ENCODE measurements at regions not wholly inside any gene's neighbourhood (a gene's known extent, or its start where the extent isn't known, plus 50 kb on each side); places are given as distances from the start of the nearest gene placed in this dataset.

DNA sequence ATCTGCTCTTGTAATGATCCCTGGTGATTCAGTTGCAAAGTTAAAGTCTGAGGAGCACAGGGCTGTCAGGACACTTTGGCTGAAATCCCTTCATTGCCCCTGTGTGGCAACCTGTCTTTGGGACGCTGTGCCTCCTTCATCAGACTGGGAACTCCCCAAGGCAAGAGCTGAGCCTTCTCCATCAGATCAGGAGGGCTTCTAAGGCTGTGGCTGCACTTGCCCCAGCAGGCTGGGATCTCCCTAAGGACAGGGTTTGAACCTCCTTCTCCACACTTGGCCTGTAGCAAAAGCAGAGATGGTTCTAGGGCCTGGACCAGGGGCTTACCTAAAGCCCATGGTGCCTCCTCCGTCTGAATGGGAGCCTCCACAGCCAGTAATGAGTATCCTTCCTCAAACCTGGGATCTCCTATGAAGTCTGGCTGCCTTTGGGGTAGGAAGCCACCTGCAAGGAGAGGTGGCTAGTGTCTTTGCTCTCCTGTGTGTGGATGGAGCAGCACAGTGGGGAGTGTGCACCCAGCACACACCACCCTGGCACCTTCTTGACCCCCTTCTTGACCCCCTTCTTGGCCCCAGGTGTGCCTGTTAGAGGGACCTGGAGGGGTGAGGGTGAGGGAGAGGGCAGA, 79.0 kb upstream of the NKD1 start:
- DNase-seq, result no peak

DNA sequence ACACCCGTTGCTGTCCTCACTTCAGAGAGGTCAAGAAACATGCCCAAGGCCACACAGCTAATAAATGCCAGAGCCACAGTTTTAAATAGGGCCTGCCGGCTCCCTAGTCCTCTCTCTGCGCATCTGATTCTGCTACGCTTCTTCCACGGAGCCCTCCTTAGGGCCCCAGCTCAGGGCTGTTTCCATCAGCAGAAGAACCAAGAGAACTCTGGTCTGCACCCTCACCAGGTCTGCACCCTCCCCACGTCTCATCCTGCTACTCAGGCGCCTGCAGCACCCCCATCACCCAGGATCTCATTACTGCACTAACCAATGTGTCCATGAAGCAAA, 79.5 kb upstream of the NKD1 start:
- DNase-seq, result no peak

DNA sequence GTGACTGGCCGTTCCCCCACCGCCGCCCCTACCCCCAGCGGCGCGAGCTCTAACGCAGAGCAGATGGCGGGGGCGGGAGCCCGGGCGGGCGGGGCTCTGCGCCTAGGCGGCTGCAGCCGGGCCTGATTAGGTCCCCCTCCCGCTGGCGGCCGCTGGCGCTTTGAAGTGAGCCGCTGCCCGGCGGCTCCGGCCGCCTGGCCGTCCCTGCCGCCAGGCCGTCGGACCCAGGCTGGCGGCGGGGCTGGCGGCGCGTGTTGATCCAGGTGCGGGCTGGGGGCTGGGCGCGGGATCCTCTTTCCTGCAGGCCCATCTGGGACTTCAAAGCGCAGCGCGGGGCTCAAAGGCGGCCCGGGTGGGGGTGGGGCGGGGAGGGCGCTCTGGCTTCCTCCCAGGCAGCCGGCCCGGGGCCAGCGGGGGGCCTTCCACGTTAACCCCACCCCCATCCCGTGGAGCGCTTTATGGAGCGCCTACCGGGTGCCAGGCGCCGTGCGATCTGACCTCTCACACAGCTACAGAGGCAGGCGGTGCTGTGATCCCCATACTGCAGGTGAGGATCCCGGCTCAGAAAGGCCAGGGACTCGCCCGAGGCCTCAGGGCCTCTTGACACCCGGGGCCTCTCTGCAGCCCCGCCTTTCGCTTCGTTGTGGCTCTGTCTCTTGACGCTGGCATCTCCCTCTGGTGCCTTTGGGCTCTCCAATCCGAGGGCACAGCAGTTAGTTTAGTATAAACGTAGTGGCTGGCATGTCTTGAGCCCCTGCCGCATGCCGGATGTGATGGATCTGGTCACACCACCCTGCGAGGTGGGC, 80.0 kb upstream of the NKD1 start:
- no peak for DNase-seq

DNA sequence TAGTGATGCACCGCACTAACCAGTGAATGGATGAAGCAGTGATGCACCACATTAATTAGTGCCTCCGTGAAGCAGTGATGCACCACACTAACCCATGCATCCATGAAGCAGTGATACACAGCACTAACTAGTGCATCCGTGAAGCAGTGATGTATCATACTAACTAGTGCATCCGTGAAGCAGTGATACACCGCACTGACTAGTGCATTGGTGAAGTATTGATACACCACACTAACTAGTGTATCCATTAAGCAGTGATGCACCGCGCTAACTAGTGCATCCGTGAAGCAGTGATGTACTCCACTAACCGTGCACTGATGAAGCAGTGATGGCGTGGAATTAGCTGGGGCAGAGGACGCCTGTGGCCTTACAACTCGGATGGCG, 80.6 kb upstream of the NKD1 start:
- DNase-seq, result no peak

DNA sequence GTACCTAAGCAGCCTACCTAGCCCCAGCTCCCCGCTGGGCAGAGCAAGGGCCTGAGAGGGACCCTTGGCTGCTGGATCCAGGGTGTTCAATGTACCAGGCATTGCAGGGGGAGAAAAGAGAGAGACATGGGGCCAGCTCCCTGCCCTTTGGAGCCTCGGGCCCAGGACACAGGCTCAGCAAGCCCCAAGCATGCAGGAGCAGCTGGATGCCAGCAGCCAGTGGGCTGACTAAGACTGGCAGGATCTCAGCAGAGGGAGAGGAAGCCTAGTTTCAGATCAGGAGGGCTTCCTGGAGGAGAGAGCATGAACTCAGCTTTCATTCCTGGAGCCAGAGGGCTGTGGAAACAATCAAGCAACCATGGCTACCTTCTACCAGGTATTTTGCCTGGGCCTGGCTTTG, 82.0 kb upstream of the NKD1 start:
- no peak for DNase-seq

DNA sequence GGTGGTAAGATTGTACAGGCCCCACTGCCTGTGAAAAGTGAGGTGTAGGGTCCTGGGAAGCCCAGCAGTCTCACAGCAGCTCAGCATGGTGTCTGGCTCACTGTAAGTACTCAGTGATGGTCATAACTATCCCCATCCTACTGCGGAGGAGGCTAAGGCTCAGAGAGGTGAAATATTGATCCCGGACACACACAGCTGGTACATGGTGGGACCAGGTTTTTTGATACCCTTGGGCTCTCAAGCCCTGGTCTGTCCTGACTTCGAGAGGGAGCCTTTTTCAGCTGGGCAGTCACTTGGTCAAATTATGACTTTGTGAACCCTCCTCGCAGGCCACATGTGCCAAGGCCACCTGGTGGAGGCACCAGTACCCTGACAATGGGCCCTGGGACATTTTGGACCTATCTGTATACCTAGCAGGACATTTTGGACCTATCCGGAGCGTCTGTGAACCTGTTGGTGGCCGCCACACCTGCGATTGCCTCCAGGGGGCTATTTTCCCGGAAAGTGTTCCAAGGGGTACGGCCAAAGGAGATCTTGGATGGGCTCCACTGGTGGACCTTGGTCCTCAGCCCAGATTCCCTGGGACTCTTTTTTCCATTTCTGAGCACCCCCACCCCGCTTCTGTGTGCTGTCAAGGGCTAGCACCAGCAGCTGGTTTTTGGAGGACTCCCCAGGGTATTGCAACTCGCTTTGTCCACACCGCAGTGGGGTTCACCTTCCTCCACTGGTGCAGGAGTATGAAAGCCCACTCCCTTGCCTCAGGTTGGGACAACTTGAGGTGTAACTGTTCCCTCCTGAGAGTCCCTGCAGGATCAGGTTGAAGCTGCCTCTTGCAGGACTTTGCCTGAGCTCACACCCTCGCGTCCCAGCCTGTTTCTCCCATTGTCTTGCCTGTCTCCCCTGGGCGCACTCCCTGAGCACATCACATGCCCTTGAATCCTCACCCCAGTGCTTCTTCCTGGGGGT, 83.6 kb upstream of the NKD1 start:
- no peak for DNase-seq

DNA sequence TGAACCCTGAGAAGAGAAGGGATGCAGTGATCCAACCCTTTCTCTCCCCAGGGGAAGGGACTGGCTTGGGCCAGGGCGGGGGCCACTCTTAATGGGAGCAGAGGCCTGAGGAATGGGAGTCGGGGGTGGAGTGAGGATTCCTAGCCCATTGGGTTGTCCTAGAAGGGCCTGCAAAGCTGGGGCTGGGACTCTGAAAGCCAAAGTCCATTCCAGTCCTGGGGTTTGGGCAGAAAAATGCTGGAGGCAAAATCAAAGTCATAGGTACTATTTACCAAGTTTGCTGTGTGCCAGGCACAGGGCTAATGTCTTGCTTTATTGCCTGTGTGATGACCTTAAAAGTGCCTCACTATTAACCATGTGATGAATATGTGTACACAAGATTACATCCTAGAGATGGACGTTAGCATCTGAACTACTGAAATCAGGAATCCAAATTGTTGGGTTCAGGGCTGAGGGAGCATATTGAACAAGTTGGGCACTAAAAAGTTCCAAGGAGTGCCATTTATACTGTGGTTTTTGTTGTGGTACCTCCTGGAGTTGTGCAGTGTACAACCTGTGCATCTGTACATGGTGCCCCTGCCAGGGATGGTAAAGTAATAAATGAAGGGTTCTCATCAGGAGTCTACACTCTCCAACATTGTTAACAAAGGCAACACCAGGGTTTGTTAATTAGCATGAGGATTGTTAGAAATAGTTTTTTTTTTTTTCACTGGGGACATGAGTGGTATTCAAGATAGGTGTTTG, 84.4 kb upstream of the NKD1 start:
- no peak for DNase-seq

DNA sequence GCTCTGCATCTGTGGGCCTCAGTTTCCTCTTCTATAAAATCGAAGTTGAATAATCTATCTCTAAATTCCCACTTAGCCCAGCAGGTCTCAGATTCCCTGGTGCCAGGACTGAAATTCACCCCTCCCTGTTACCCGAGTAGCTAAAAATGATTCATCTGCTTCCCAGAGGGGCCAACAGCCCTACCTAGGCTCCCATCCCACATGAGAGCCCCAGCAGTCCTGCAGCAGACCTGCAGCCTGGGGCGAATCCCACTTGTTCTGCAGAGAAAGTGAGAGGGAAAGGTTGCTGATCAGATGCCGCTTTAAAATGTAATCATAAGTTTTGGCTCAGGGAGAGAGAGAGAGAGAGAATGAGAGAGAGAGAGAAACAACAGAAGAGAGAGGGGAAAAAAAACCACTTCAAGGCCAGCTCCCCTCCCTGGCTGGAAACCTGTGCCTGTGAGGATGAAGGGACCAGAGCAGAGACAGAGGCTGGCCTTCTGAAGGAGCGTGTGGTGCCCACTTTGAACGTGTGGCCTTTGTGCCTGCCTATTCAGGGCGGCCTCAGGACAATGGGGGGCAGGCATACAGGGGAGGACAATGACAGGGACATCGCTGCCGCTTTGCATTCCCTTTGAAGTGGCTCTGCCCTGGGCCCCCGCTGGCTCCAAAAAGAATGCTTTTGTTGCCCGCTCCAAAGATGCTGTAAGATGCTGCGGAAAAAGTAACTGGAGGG, 85.2 kb upstream of the NKD1 start:
- no peak for DNase-seq

DNA sequence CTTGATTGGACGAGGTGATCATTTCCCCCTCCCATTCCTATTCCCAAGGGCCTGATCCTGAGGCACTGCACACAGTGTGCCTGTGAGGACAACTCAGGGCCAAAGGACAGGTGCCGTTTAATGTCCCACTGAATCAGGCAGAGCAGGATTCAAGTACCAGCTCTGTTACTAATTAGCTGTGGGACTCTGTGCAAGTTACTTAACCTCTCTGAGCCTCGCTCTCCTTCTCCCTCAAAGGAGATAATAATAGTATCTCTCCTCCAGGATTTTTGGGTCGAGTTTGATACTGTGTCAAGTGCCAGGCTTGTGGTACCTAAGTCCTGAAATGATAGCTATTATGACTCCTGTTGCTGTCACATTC, 86.8 kb upstream of the NKD1 start:
- no peak for DNase-seq

DNA sequence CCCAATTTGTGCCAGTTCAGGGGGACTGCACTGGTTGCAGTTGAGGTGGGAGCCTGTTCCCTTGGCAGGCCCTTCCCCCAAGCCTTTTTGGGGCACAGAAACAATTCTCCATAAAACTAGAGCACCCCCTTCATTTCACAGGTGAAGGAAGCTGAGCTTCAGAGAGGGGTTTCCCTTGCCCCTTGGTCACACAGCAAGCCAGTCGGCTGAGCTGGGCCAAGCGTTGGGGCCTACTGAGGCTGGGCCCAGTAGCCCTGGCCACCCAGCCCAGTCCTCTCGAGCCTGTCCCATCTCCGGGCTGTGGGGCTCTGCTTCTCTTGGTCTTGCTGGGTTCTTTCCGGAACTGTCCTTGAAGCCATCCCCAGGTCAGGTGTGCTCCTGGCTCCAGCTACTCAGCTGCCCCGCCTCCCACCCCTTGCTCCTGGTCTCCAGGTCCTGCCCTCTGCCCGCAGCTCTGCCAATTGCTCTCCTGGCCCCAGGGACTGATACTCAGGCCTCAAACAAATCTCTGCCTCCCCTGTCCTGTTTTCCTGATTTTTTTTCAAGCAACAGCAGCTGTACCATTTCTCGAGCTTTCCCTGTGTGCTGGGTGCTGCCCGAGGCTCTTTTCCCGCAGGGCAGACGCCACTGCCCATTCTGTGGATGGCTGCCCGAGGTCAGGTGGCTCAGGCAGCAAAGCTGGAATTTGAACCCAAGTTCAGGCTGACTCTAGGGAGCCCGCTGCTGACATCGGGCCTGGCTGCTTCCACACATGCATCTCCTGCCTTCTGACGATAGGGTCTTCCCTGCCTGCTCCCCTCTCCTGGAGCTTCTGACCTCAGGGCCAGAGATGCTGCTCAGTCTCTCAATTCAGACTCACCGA, 87.4 kb upstream of the NKD1 start:
- DNase-seq, result no peak

DNA sequence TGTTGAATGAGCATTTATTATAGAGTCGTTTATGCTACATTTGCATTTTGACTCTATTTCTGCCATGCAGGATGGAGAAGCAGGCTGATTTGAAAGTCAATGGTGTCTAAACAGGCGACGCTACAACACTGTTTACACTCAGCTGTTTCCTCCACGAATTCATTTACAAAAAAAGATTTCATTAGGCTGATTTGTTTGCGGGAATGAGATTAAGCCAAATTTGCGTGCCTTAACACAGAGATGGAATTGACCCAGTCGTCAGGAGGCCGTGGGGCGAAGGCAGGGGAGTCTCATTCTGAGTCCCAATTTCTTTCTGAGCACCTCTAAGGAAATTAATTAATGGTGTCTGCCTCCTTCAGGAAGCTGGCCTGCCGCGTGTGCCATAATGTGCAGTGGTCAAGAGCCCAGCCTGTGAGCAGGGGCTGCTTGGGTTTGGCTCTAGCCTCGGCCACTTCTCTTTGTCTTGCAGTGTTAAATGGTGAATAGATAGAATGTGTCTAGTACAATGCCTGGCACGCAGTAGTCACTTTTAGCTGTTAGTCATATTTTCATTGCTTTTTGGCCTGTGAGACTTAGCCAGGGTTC, 88.6 kb upstream of the NKD1 start:
- DNase-seq, result no peak

DNA sequence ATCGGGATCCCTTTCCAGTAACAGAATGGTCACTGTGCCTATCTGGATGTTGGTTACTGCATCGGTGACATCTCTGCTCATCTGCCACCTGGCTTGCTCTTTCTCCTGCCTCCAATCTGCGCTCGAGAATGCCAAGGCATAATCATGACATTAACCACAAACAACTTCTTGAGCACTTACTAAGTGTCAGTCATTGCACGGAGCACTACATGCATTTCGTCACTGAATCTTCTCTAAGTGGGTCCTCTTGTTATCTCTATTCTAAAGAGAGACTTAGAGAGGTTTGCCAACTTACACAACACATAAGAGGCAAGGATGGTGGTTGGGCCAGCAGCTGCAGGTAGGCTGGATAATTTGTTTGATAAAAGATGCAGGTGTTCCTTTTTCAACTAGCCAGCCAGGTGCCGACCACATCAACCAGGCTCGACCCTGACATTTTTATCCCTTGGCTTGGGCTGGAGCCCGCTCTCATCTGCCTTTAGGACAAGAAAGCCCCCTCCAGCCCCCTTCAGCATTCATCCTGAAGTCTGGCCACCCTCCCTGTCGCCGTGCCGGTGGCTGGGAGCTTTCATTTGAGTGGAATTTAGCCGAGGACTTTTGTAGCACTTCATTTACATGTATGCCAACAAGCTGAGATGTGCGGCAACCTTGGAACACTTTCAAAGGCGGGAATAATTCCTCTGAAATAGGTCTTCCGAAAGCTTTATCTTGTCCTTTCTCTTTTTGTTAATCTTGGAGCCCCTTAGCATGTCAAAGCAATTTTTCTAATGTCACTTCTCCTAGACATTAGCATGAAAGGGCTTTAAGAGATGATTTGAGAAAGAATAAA, 89.3 kb upstream of the NKD1 start:
- DNase-seq, result no peak

DNA sequence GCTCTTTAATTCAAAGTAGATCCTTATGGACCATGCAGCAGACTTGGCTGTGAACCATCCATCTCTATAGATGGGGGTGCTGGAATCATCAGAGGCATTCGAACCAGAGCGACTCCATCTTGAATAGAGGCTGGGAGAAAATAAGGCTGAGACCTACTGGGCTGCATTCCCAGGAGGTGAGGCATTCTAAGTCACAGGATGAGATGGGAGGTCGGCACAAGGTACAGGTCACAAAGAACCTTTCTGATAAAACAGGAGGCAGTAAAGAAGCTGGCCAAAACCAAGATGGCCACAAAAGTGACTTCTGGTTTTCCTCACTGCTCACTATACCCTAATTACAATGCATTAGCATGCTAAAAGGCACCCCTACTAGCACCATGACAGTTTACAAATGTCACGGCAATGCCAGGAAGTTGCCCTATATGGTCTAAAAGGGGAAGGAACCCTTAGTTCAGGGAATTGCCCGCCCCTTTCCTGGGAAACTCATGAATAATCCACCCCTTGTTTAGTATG, 89.2 kb upstream of the BRD7 start:
- DNase-seq, result no peak

DNA sequence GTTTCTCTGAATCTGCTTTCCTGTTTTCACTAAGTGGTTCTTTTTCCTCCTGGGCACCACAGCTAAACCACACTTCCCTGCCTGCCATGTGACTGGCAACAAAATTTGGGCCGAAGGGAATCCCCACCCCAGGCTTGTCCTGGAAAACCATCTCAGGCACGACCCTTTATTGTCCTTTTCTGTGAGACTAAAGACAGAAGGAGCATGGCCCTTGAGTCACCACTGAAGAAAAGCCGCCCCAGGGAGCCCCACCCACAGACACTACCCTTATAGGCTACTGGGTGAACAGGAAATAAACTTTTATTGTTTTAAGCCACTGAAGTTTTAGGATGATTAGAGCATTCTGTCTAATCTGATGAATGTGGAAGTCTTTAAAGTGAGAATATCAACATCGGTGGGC, 88.6 kb upstream of the BRD7 start:
- DNase-seq, result no peak

DNA sequence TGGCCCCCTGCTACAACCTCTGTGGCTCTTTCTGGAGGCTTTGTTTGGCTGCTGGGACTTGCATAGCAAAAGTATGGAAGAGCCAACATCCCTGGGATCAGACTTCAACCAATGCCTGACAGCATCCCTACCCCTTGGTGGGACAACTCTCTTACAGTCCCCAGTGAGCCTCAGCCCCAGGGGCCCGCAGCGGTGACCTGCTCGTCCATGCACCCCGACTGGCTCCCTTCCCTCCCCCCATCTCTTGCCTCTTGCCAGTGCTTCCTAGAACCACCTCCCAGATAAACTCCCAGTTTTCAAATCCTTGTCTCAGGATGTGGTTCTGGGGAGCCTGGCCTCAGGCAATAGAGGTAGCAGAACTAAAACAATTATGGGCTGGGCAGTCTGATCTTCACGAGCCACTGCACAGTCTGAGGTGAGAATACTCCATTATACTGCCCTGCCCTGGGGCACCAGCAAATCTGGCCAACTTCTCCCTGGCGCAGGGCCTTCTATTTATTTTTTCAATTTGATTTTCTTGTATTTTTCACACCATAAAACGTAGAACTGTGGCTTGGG, 86.6 kb upstream of the BRD7 start:
- DNase-seq, result no peak

DNA sequence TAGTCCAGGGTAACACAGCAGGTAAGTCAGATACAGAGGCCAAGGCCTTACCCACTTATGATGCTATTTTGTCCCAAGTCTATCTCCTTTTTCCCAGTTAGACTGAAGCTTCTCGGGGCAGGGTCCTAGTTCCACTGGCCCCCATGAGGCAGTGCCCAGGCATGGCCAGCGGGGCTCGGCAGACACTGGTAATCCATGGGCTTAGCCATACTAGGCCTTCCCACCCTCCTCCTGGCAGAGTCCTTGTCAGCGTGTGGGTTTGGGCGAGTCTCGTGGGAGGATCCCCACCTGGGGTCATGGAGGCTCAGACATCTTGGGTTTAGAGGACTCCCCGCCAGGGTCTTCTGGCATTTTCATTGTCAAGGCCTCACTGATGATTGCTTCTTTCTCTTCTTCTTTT, 84.7 kb upstream of the BRD7 start:
- DNase-seq, result no peak

DNA sequence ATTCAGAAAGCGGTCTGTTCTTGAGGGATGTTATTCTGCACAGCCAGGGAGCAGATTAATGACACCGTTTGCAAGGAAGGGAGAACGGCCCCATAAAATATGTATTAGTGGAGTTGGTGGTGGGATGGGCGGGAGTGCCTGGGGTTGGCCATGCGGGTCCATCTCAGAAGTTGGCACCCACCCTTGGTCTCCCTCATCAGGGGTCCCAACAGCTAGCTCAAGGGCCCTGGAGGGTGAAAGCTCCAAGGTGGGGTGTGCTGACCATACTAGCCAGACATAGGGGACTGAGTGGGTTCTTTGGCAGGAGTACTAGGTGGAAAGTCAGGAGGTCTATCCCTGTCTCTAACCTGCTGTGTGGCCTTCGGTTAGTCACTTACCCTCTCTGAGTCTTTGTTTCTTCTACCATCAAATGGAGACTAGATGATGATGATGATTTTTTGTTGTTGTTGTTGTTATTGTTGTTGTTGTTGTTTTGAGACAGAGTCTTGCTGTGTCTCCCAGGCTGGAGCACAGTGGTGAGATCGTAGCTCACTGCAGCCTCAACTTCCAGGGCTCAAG, 83.2 kb upstream of the BRD7 start:
- no peak for DNase-seq

DNA sequence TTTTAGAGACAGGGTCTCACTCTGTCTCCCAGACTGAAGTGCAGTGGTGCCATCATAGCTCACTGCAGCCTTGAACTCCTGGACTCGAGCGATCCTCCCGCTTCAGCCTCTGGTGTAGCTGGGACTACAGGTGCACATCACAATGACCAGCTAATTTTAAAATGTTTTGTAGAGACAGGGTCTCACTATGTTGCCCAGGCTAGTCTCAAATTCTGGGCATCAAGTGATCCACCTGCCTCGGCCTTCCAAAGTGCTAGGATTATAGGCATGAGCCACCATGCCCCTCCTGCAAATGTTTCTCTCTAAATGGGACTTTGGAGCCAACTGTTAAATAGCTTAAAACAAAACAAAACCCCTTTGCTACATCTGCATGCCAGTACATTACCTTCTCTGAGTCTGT, 82.2 kb upstream of the BRD7 start:
- no peak for DNase-seq

DNA sequence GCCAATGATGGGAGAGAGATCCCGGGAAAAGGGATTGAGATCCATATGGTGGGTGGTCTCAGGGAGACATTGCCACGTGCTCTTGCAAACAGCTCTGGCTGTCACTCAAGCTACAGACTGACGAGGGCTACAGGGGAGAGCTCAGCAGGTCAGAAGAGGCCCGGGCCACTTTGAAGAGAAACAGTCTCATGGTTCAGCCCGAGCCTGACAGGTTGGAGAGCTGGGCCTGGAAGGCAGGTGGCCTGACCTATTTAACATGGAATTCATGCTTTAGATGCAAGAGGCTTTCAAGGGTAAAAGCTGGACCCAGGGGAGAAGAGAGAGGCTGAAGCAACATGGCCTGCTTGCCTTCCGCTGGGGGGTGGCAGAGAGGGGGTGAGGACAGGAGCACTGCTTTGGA, 81.0 kb upstream of the BRD7 start:
- no peak for DNase-seq

Measured in activated CD4-positive, alpha-beta T cell treated with anti-CD3 and anti-CD28 coated beads, Interleukin-2, amount 50 U/mL, for 48 hours (primary cell).